ENCODE measurements at regions not wholly inside any gene's neighbourhood (a gene's known extent, or its start where the extent isn't known, plus 50 kb on each side); places are given as distances from the start of the nearest gene placed in this dataset.

DNA sequence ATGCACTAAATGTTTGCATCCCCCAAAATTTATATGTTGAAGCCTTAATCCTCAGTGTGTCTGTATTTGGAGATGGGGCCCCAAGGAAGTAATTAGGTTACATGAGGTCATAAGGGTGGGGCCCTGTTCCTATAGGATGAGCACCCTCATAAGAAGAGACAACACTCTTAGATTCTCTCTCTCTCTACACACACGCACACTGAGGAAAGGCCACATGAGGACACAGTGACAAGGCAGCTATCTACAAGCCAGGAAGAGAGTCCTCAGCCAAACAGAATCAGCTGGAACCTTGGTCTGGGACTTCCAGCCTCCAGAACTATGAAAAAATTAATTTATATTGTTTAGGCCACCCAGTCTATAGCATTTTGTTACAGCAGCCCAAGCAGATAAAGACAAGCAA, 69.3 kb upstream of the NOCT start:
- H3K27ac Mint-ChIP-seq, result no peak overlapping the region
- H3K36me3 ChIP-seq (replicated peaks in 1 of 2; ENCODE audit: control insufficient read depth in 1 of 2, insufficient read depth in 2 of 2, low read length in 2 of 2), result no peaks in the 10 kb centered on the region
- TF ChIP-seq, protein P1, sequence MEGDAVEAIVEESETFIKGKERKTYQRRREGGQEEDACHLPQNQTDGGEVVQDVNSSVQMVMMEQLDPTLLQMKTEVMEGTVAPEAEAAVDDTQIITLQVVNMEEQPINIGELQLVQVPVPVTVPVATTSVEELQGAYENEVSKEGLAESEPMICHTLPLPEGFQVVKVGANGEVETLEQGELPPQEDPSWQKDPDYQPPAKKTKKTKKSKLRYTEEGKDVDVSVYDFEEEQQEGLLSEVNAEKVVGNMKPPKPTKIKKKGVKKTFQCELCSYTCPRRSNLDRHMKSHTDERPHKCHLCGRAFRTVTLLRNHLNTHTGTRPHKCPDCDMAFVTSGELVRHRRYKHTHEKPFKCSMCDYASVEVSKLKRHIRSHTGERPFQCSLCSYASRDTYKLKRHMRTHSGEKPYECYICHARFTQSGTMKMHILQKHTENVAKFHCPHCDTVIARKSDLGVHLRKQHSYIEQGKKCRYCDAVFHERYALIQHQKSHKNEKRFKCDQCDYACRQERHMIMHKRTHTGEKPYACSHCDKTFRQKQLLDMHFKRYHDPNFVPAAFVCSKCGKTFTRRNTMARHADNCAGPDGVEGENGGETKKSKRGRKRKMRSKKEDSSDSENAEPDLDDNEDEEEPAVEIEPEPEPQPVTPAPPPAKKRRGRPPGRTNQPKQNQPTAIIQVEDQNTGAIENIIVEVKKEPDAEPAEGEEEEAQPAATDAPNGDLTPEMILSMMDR (IDR thresholded peaks at IDR 0.05), result no peak
- H2AFZ ChIP-seq (ENCODE audit: insufficient read depth, low read depth, low read length, poor library complexity, severe bottlenecking), result no peak overlapping the region
- DNase-seq, result peak in 1 of 3 donors; percentile 30
- no peak overlapping the region for H3K9ac ChIP-seq (ENCODE audit: insufficient read depth, low read length, poor library complexity, severe bottlenecking)
- H4K20me1 ChIP-seq (ENCODE audit: insufficient read depth, low read length), result no peaks in the 10 kb centered on the region
- H3K4me1 ChIP-seq (ENCODE audit: control insufficient read depth in 1 of 2, insufficient read depth in 2 of 2, low read length in 2 of 2), result no peaks in the 10 kb centered on the region
- H3K4me1 Mint-ChIP-seq, result peaks cover 16% of the 10 kb centered on the region
- H3K9me3 Mint-ChIP-seq, result peaks cover 0 to 4% (median 3%) of the 10 kb centered on the region in 7 donors
- peaks cover 0 to 3% of the 10 kb centered on the region in 2 donors for H3K9me3 ChIP-seq (replicated peaks in 1 of 2; ENCODE audit: control insufficient read depth in 1 of 2, insufficient read depth in 1 of 2, low read length in 2 of 2)
- H3K27ac ChIP-seq (ENCODE audit: low read depth in 1 of 2, low read length in 2 of 2), result no peak overlapping the region
- H3K27me3 ChIP-seq (ENCODE audit: control insufficient read depth in 2 of 2, insufficient read depth in 2 of 2, low read length in 2 of 2), result no peaks in the 10 kb centered on the region
- no peak overlapping the region for H3K4me3 Mint-ChIP-seq
- no peak overlapping the region for H3K4me2 ChIP-seq (replicated peaks; ENCODE audit: extremely low read depth, low read length, poor library complexity, severe bottlenecking)
- no peak overlapping the region for H3K4me3 ChIP-seq (replicated peaks in 1 of 3; ENCODE audit: low read depth in 2 of 3, low read length in 3 of 3)
- intact Hi-C loops (cut with micrococcal nuclease), result no loop called here
- H3K27me3 Mint-ChIP-seq (ENCODE audit: low read depth in 3 of 3), result no peaks in the 10 kb centered on the region
- H3K79me2 ChIP-seq (ENCODE audit: insufficient read depth, low read length), result no peaks in the 10 kb centered on the region
- peaks cover 0 to 2% of the 10 kb centered on the region in 2 donors for H3K36me3 Mint-ChIP-seq
- no CpG with 5 or more reads among the region's 1 CpG for WGBS (ENCODE audit: insufficient coverage)

DNA sequence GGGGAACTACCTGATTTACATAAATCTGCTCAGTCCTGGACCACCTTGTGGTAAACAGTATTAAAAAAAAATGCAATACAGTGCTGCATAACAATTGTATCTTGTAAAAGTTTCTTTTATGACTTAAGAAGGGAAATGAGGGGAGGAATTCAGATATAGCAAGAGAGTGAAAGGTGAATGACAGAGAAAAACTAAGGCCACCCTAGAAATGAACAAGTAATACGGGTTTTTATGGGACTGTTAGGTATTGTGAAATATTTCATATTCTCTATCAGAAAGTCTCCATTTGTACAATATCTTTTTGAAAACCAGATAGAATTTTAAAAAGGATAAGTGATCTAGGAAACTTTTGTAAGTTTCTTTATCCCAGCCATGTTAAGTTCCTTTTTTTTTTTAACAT, 69.7 kb upstream of the NOCT start:
- Mint-ChIP-seq H3K36me3 (no peaks in the 10 kb centered on the region), H3K9me3 (peaks cover 0 to 4% (median 3%) of the 10 kb centered on the region in 7 donors), H3K4me1 (peaks cover 16% of the 10 kb centered on the region), H3K4me3 (no peak overlapping the region), H3K27ac (no peak overlapping the region), H3K27me3 (ENCODE audit: low read depth in 3 of 3) (no peaks in the 10 kb centered on the region)
- Histone ChIP-seq H3K4me1 (ENCODE audit: control insufficient read depth in 1 of 2, insufficient read depth in 2 of 2, low read length in 2 of 2) (no peaks in the 10 kb centered on the region), H2AFZ (ENCODE audit: insufficient read depth, low read depth, low read length, poor library complexity, severe bottlenecking) (no peak overlapping the region), H3K9me3 (replicated peaks in 1 of 2; ENCODE audit: control insufficient read depth in 1 of 2, insufficient read depth in 1 of 2, low read length in 2 of 2) (peaks cover 0 to 3% of the 10 kb centered on the region in 2 donors), H4K20me1 (ENCODE audit: insufficient read depth, low read length) (no peaks in the 10 kb centered on the region), H3K79me2 (ENCODE audit: insufficient read depth, low read length) (no peaks in the 10 kb centered on the region), H3K27me3 (ENCODE audit: control insufficient read depth in 2 of 2, insufficient read depth in 2 of 2, low read length in 2 of 2) (no peaks in the 10 kb centered on the region), H3K9ac (ENCODE audit: insufficient read depth, low read length, poor library complexity, severe bottlenecking) (no peak overlapping the region), H3K4me2 (replicated peaks; ENCODE audit: extremely low read depth, low read length, poor library complexity, severe bottlenecking) (no peak overlapping the region), H3K27ac (ENCODE audit: low read depth in 1 of 2, low read length in 2 of 2) (no peak overlapping the region), H3K4me3 (replicated peaks in 1 of 3; ENCODE audit: low read depth in 2 of 3, low read length in 3 of 3) (no peak overlapping the region), H3K36me3 (replicated peaks in 1 of 2; ENCODE audit: control insufficient read depth in 1 of 2, insufficient read depth in 2 of 2, low read length in 2 of 2) (no peaks in the 10 kb centered on the region)
- intact Hi-C loops (cut with micrococcal nuclease), result no loop called here
- no peak for DNase-seq
- TF ChIP-seq, protein P1 (IDR thresholded peaks at IDR 0.05), result no peak
- no CpG with 5 or more reads among the region's 1 CpG for WGBS (ENCODE audit: insufficient coverage)

All from CD14-positive monocyte (primary cell).